ENCODE measurements at regions not wholly inside any gene's neighbourhood (a gene's known extent, or its start where the extent isn't known, plus 50 kb on each side); places are given as distances from the start of the nearest gene placed in this dataset.
"Not testable (repeated sequence)": the region's sequence is repeated elsewhere in the genome, so short reads cannot be mapped to it uniquely, and the experiment has no call there.

- no peak overlapping the region for H3K27ac Mint-ChIP-seq
- no peaks in the 10 kb centered on the region for H3K9me3 ChIP-seq (ENCODE audit: low read length)
- no peaks in the 10 kb centered on the region for H3K36me3 Mint-ChIP-seq
- DNase-seq: no peak
- no peak overlapping the region for H3K4me3 ChIP-seq (ENCODE audit: low read length)
- no peaks in the 10 kb centered on the region for H3K4me1 Mint-ChIP-seq
- no peak overlapping the region for H3K27ac ChIP-seq (ENCODE audit: low read depth, low read length)
- no peak overlapping the region for H3K4me3 Mint-ChIP-seq
- H3K36me3 ChIP-seq (ENCODE audit: insufficient read depth, low read length): no peaks in the 10 kb centered on the region
- ChIA-PET POLR2A (no interaction called here), CTCF (no interaction called here)
- H3K4me1 ChIP-seq (ENCODE audit: insufficient read depth, low read length): no peaks in the 10 kb centered on the region
- peaks cover 2 to 10% (median 5%) of the 10 kb centered on the region in 5 donors for H3K9me3 Mint-ChIP-seq
- no peaks in the 10 kb centered on the region for H3K27me3 Mint-ChIP-seq
- no peaks in the 10 kb centered on the region for H3K27me3 ChIP-seq (ENCODE audit: insufficient read depth, low read length, poor library complexity, severe bottlenecking)
These were observed 654.2 kb downstream of the REEP3 start for GRCh38 chr10:64175271-64175962.

GRCh38 chr10:64182671-64183070 lies 661.5 kb downstream of the REEP3 start:
- H3K36me3 ChIP-seq (ENCODE audit: insufficient read depth, low read length): no peaks in the 10 kb centered on the region
- no peak overlapping the region for H3K4me3 Mint-ChIP-seq
- DNase-seq: no peak
- no peaks in the 10 kb centered on the region for H3K36me3 Mint-ChIP-seq
- no peaks in the 10 kb centered on the region for H3K27me3 Mint-ChIP-seq
- no peaks in the 10 kb centered on the region for H3K9me3 ChIP-seq (ENCODE audit: low read length)
- CTCF ChIA-PET: no interaction called here
- no peaks in the 10 kb centered on the region for H3K4me1 ChIP-seq (ENCODE audit: insufficient read depth, low read length)
- no peak overlapping the region for H3K27ac ChIP-seq (ENCODE audit: low read depth, low read length)
- H3K4me3 ChIP-seq (ENCODE audit: low read length): no peak overlapping the region
- no peak overlapping the region for H3K27ac Mint-ChIP-seq
- no peaks in the 10 kb centered on the region for H3K4me1 Mint-ChIP-seq
- H3K27me3 ChIP-seq (ENCODE audit: insufficient read depth, low read length, poor library complexity, severe bottlenecking): no peaks in the 10 kb centered on the region
- peaks cover 0 to 4% (median 2%) of the 10 kb centered on the region in 5 donors for H3K9me3 Mint-ChIP-seq
- POLR2A ChIA-PET: no interaction called here

- POLR2A ChIA-PET: no interaction called here
- H3K9me3 Mint-ChIP-seq: peaks cover 3 to 9% (median 7%) of the 10 kb centered on the region in 5 donors
These were observed 670.1 kb downstream of the REEP3 start for GRCh38 chr10:64191286-64191685.

GRCh38 chr10:64196638-64197315 lies 675.6 kb downstream of the REEP3 start:
- H3K4me1 ChIP-seq (ENCODE audit: insufficient read depth, low read length): no peaks in the 10 kb centered on the region
- ChIA-PET POLR2A (no interaction called here), CTCF (no interaction called here)
- H3K27me3 ChIP-seq (ENCODE audit: insufficient read depth, low read length, poor library complexity, severe bottlenecking): no peaks in the 10 kb centered on the region
- no peak overlapping the region for H3K4me3 ChIP-seq (ENCODE audit: low read length)
- Mint-ChIP-seq H3K27ac (no peak overlapping the region), H3K4me1 (no peaks in the 10 kb centered on the region), H3K9me3 (peaks cover 3 to 9% (median 6%) of the 10 kb centered on the region in 5 donors), H3K4me3 (no peak overlapping the region), H3K27me3 (peaks cover 0 to 1% of the 10 kb centered on the region in 2 donors), H3K36me3 (no peaks in the 10 kb centered on the region)
- no peak for DNase-seq
- no peaks in the 10 kb centered on the region for H3K9me3 ChIP-seq (ENCODE audit: low read length)
- H3K36me3 ChIP-seq (ENCODE audit: insufficient read depth, low read length): no peaks in the 10 kb centered on the region
- no peak overlapping the region for H3K27ac ChIP-seq (ENCODE audit: low read depth, low read length)

More at GRCh38 chr10:64191286-64191685, 670.1 kb downstream of the REEP3 start:
- no peaks in the 10 kb centered on the region for H3K27me3 ChIP-seq (ENCODE audit: insufficient read depth, low read length, poor library complexity, severe bottlenecking)
- H3K27me3 Mint-ChIP-seq: no peaks in the 10 kb centered on the region
- no peak overlapping the region for H3K4me3 ChIP-seq (ENCODE audit: low read length)
- H3K36me3 Mint-ChIP-seq: no peaks in the 10 kb centered on the region
- no peak overlapping the region for H3K27ac ChIP-seq (ENCODE audit: low read depth, low read length)
- H3K9me3 ChIP-seq (ENCODE audit: low read length): no peaks in the 10 kb centered on the region
- no peak overlapping the region for H3K4me3 Mint-ChIP-seq
- no peak for DNase-seq
- H3K36me3 ChIP-seq (ENCODE audit: insufficient read depth, low read length): no peaks in the 10 kb centered on the region
- CTCF ChIA-PET: no interaction called here
- H3K4me1 ChIP-seq (ENCODE audit: insufficient read depth, low read length): no peaks in the 10 kb centered on the region
- H3K27ac Mint-ChIP-seq: no peak overlapping the region
- no peaks in the 10 kb centered on the region for H3K4me1 Mint-ChIP-seq

GRCh38 chr10:64201936-64202335 lies 680.7 kb downstream of the REEP3 start:
- Mint-ChIP-seq H3K27ac (no peak overlapping the region), H3K4me1 (no peaks in the 10 kb centered on the region), H3K4me3 (no peak overlapping the region), H3K9me3 (peaks cover 0 to 9% (median 0%) of the 10 kb centered on the region in 5 donors), H3K27me3 (peaks cover 0 to 1% of the 10 kb centered on the region in 2 donors), H3K36me3 (no peaks in the 10 kb centered on the region)
- ChIA-PET POLR2A (no interaction called here), CTCF (no interaction called here)
- Histone ChIP-seq H3K27ac (ENCODE audit: low read depth, low read length) (no peak overlapping the region), H3K4me1 (ENCODE audit: insufficient read depth, low read length) (no peaks in the 10 kb centered on the region), H3K4me3 (ENCODE audit: low read length) (no peak overlapping the region), H3K27me3 (ENCODE audit: insufficient read depth, low read length, poor library complexity, severe bottlenecking) (no peaks in the 10 kb centered on the region), H3K9me3 (ENCODE audit: low read length) (no peaks in the 10 kb centered on the region), H3K36me3 (ENCODE audit: insufficient read depth, low read length) (no peaks in the 10 kb centered on the region)
- DNase-seq: no peak

- H3K27me3 Mint-ChIP-seq; POLR2A ChIA-PET; CTCF ChIA-PET; H3K9me3 Mint-ChIP-seq; H3K4me3 ChIP-seq (ENCODE audit: low read length); H3K27me3 ChIP-seq (ENCODE audit: insufficient read depth, low read length, poor library complexity, severe bottlenecking); H3K9me3 ChIP-seq (ENCODE audit: low read length); H3K36me3 ChIP-seq (ENCODE audit: insufficient read depth, low read length); H3K36me3 Mint-ChIP-seq; H3K4me1 ChIP-seq (ENCODE audit: insufficient read depth, low read length); DNase-seq; H3K4me1 Mint-ChIP-seq; H3K4me3 Mint-ChIP-seq; H3K27ac ChIP-seq (ENCODE audit: low read depth, low read length); H3K27ac Mint-ChIP-seq: not testable (repeated sequence)
These were observed 683.3 kb downstream of the REEP3 start for GRCh38 chr10:64204504-64204903.

GRCh38 chr10:64206409-64206808 lies 685.2 kb downstream of the REEP3 start:
- no peaks in the 10 kb centered on the region for H3K27me3 ChIP-seq (ENCODE audit: insufficient read depth, low read length, poor library complexity, severe bottlenecking)
- no peaks in the 10 kb centered on the region for H3K36me3 Mint-ChIP-seq
- H3K27ac ChIP-seq (ENCODE audit: low read depth, low read length): no peak overlapping the region
- no peaks in the 10 kb centered on the region for H3K4me1 ChIP-seq (ENCODE audit: insufficient read depth, low read length)
- no peaks in the 10 kb centered on the region for H3K4me1 Mint-ChIP-seq
- no peaks in the 10 kb centered on the region for H3K36me3 ChIP-seq (ENCODE audit: insufficient read depth, low read length)
- H3K4me3 ChIP-seq (ENCODE audit: low read length): no peak overlapping the region
- ChIA-PET POLR2A (no interaction called here), CTCF (no interaction called here)
- no peak overlapping the region for H3K27ac Mint-ChIP-seq
- no peak for DNase-seq
- H3K27me3 Mint-ChIP-seq: no peaks in the 10 kb centered on the region
- H3K4me3 Mint-ChIP-seq: no peak overlapping the region
- H3K9me3 Mint-ChIP-seq: peaks cover 0 to 8% (median 3%) of the 10 kb centered on the region in 5 donors
- H3K9me3 ChIP-seq (ENCODE audit: low read length): no peaks in the 10 kb centered on the region

- Mint-ChIP-seq H3K36me3 (no peaks in the 10 kb centered on the region), H3K4me3 (no peak overlapping the region), H3K27me3 (no peaks in the 10 kb centered on the region), H3K9me3 (peaks cover 0 to 15% (median 4%) of the 10 kb centered on the region in 5 donors), H3K27ac (no peak overlapping the region), H3K4me1 (no peaks in the 10 kb centered on the region)
- Histone ChIP-seq H3K4me1 (ENCODE audit: insufficient read depth, low read length) (no peaks in the 10 kb centered on the region), H3K36me3 (ENCODE audit: insufficient read depth, low read length) (no peaks in the 10 kb centered on the region), H3K4me3 (ENCODE audit: low read length) (no peak overlapping the region), H3K27ac (ENCODE audit: low read depth, low read length) (no peak overlapping the region), H3K27me3 (ENCODE audit: insufficient read depth, low read length, poor library complexity, severe bottlenecking) (no peaks in the 10 kb centered on the region), H3K9me3 (ENCODE audit: low read length) (no peaks in the 10 kb centered on the region)
- POLR2A ChIA-PET: no interaction called here
- DNase-seq: no peak
- CTCF ChIA-PET: no interaction called here
These were observed 688.4 kb downstream of the REEP3 start for GRCh38 chr10:64209561-64209960.

Data from CD8-positive, alpha-beta memory T cell (primary cell).